ENCODE measurements at regions not wholly inside any gene's neighbourhood (a gene's known extent, or its start where the extent isn't known, plus 50 kb on each side); places are given as distances from the start of the nearest gene placed in this dataset.

DNA sequence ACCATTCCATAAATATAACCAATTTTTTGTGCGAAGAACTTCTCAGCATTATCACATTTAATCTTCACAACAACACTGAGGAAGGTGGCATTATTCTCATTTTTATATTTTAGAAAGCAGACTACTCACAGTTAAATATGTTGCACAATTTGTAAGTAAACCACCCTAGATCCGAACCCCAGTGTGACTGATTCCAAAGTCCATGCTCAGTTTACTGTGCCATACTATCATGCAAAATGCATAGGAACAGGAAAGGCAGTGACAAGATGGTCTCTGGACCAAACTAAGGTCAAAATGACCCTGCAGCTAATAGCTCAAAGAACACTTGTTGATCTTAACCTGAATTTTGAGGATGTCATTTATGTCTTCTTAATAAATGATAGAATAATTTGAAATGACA is 185.4 kb downstream of the GXYLT1 start:
- TF ChIP-seq, protein P1, sequence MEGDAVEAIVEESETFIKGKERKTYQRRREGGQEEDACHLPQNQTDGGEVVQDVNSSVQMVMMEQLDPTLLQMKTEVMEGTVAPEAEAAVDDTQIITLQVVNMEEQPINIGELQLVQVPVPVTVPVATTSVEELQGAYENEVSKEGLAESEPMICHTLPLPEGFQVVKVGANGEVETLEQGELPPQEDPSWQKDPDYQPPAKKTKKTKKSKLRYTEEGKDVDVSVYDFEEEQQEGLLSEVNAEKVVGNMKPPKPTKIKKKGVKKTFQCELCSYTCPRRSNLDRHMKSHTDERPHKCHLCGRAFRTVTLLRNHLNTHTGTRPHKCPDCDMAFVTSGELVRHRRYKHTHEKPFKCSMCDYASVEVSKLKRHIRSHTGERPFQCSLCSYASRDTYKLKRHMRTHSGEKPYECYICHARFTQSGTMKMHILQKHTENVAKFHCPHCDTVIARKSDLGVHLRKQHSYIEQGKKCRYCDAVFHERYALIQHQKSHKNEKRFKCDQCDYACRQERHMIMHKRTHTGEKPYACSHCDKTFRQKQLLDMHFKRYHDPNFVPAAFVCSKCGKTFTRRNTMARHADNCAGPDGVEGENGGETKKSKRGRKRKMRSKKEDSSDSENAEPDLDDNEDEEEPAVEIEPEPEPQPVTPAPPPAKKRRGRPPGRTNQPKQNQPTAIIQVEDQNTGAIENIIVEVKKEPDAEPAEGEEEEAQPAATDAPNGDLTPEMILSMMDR (IDR thresholded peaks at IDR 0.05): no peak
- DNase-seq (ENCODE audit: low spot score) (no peak), ATAC-seq (ENCODE audit: low FRiP score) (no peak)

DNA sequence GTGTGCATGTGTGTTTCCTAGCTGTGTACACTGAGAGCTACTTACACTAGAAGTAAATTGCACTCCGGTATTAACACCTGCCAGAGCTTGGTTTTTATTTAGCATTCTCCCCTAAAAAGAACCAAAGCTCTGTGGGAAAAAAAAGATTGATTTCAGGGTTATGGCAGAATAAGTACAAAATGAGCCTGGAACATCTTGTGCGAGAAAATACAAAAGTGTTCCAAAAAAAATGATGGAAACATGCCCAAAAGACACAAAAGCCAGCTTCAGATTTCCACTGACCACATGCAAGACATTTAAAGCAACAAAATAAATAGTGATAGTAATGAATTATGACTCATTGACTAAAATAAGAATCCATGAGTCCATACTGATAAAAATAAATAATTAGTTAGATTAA is 188.3 kb downstream of the GXYLT1 start:
- ATAC-seq (ENCODE audit: low FRiP score): no peak
- DNase-seq (ENCODE audit: low spot score): no peak
- TF ChIP-seq, protein P1 (IDR thresholded peaks at IDR 0.05): no peak

DNA sequence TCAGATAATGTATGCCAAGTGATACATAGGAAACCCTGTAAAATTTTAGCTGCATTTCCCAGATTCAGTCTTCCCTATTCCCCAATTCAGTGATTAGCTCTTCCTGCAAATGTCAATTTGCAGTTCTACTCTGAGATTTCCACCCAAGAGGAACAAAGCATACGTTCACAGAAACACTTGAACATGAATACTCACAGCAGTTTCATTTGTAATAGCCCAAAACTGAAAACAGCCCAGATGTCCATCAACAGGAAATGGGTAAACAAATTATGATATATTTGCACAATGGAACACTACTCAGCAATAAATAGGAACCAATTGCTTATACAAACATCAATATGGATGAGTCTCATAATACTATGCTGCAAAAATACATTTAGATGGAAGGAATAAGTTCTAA is 194.2 kb downstream of the GXYLT1 start:
- TF ChIP-seq, protein P1 (IDR thresholded peaks at IDR 0.05): no peak
- DNase-seq (ENCODE audit: low spot score): no peak
- no peak for ATAC-seq (ENCODE audit: low FRiP score)

DNA sequence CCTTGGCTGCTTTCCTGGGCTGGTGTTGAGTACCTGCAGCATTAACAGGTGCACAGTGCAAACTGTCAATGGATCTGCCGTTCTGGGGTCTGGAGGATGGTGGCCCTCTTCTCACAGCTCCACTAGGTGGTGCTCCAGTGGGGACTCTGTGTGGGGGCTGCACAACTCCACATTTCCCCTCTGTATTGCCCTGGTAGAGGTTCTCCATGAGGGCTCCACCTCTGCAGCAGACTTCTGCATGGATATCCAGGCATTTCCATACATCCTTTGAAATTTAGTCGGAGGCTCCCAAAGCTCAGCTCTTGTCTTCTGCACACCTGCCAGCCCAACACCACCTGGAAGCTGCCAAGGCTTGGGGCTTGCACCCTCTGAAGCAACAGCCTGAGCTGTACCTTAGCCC is 198.6 kb downstream of the GXYLT1 start:
- DNase-seq (ENCODE audit: low spot score) (no peak), ATAC-seq (ENCODE audit: low FRiP score) (no peak)
- TF ChIP-seq, protein P1 (IDR thresholded peaks at IDR 0.05): no peak

DNA sequence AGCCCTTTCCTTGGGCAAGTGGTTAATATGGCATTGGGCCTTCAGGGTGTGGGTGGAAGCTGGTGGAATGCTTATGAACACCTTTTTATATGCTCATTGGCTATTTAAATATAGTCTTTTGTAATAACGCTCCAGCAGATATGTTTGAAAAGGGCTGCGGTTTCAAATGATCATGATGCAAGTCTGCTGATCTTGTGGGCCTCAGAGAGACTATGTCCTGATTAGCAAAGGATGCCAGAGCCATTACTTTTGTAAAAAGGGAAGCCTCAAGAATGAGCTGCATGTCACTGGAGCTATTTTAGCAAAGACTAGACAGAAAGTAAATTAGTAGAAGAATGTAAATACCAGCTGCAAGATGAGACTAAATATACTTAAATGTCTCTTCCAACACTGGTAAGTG is 200.5 kb downstream of the GXYLT1 start:
- no peak for DNase-seq (ENCODE audit: low spot score)

DNA sequence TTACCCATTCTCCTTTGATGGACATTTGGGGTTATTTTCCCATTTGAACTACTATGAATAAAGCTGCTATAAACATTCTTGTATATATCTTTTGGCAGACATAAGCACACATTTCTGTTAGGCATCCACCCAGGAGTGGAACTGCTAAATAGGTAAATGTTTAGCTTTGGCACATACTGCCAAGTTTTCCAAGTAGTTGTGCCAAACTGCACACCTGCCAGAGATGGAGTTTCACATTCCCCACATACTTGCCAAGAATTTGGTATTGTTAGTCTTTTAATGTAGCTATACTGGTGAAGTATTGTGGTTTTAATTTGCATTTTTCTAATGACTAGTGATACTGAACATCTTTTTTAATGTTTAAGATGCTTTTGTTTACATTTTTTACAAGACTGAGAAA is 201.0 kb downstream of the GXYLT1 start:
- TF ChIP-seq, protein P1 (IDR thresholded peaks at IDR 0.05): no peak
- DNase-seq (ENCODE audit: low spot score) (no peak), ATAC-seq (ENCODE audit: low FRiP score) (no peak)

More for the DNA sequence above, 200.5 kb downstream of the GXYLT1 start:
- ATAC-seq (ENCODE audit: low FRiP score): no peak
- TF ChIP-seq, protein P1 (IDR thresholded peaks at IDR 0.05): no peak

DNA sequence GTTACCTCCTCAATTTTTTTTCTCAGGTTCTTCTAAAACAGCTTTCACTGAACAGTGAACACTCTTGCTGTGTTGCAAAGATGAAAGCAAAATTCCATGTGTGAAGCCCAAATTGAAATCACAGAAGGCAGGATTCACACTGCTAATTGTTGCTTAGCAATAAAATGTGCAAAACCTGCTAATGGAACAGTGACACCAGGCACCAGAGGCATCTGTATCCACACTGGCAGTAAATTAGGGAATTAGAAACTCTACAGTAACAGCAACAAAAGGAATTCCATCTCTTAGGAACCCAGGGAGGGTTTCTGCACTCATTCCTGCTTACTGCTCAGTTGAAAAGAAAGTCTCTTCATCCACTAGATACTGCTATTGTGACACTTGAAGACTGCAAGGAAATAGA is 202.3 kb downstream of the GXYLT1 start:
- ATAC-seq (ENCODE audit: low FRiP score): no peak
- DNase-seq (ENCODE audit: low spot score): no peak
- TF ChIP-seq, protein P1 (IDR thresholded peaks at IDR 0.05): no peak
